ENCODE measurements at regions not wholly inside any gene's neighbourhood (a gene's known extent, or its start where the extent isn't known, plus 50 kb on each side); places are given as distances from the start of the nearest gene placed in this dataset.

GRCh38 chr4:31984872-31985271 is 1264.7 kb downstream of the PCDH7 start:
- ATAC-seq (no peak), DNase-seq (no peak)
- no peak for TF ChIP-seq POLR2A (IDR thresholded peaks at IDR 0.05)
- TF ChIP-seq CTCF (IDR thresholded peaks at IDR 0.05), result no peak
- H3K36me3 ChIP-seq, result no peaks in the 10 kb centered on the region
- 60% methylated on average over 1 of the region's 2 CpGs for WGBS (ENCODE audit: insufficient coverage, low coverage, low lambda C conversion rate, missing lambda C conversion rate)
- no peaks in the 10 kb centered on the region for H3K27me3 ChIP-seq
- no peak overlapping the region for H3K27ac ChIP-seq
- no peak overlapping the region for H3K4me3 ChIP-seq
- intact Hi-C loops (cut with DNase I), result no loop called here
- H3K4me1 ChIP-seq, result no peaks in the 10 kb centered on the region
- no peaks in the 10 kb centered on the region for H3K9me3 ChIP-seq

GRCh38 chr4:31995943-31996901 is 1276.1 kb downstream of the PCDH7 start:
- no peaks in the 10 kb centered on the region for H3K4me1 ChIP-seq
- no peaks in the 10 kb centered on the region for H3K36me3 ChIP-seq
- intact Hi-C loops (cut with DNase I), result no loop called here
- TF ChIP-seq POLR2A (IDR thresholded peaks at IDR 0.05) (no peak), CTCF (IDR thresholded peaks at IDR 0.05) (no peak)
- DNase-seq (peak in 1 of 3 donors; percentile 10), ATAC-seq (peak in 1 of 4 donors; percentile 61)
- H3K4me3 ChIP-seq, result no peak overlapping the region
- no peaks in the 10 kb centered on the region for H3K9me3 ChIP-seq
- no peaks in the 10 kb centered on the region for H3K27me3 ChIP-seq
- 75% methylated on average over 14 of the region's 55 CpGs for WGBS (ENCODE audit: insufficient coverage, low coverage, low lambda C conversion rate, missing lambda C conversion rate)
- no peak overlapping the region for H3K27ac ChIP-seq

- intact Hi-C loops (cut with DNase I), result no loop called here
- no peak overlapping the region for H3K4me3 ChIP-seq
- no peaks in the 10 kb centered on the region for H3K27me3 ChIP-seq
- no peak for TF ChIP-seq CTCF (IDR thresholded peaks at IDR 0.05)
- DNase-seq (no peak), ATAC-seq (no peak)
- 60% methylated on average over 2 of the region's 2 CpGs for WGBS (ENCODE audit: insufficient coverage, low coverage, low lambda C conversion rate, missing lambda C conversion rate)
- no peaks in the 10 kb centered on the region for H3K36me3 ChIP-seq
- no peaks in the 10 kb centered on the region for H3K4me1 ChIP-seq
- H3K9me3 ChIP-seq, result no peaks in the 10 kb centered on the region
- no peak overlapping the region for H3K27ac ChIP-seq
Measured at GRCh38 chr4:31998807-31999206, 1278.6 kb downstream of the PCDH7 start.

GRCh38 chr4:31999848-32000247 is 1279.7 kb downstream of the PCDH7 start:
- Histone ChIP-seq H3K4me3 (no peak overlapping the region), H3K27me3 (no peaks in the 10 kb centered on the region), H3K27ac (no peak overlapping the region), H3K36me3 (no peaks in the 10 kb centered on the region), H3K4me1 (no peaks in the 10 kb centered on the region), H3K9me3 (no peaks in the 10 kb centered on the region)
- DNase-seq, result no peak
- 53% methylated on average over 1 of the region's 1 CpG for WGBS (ENCODE audit: insufficient coverage, low coverage, low lambda C conversion rate, missing lambda C conversion rate)
- TF ChIP-seq POLR2A (IDR thresholded peaks at IDR 0.05) (no peak), CTCF (IDR thresholded peaks at IDR 0.05) (no peak)
- no peak for ATAC-seq
- intact Hi-C loops (cut with DNase I), result no loop called here

Measured in right lobe of liver (tissue), 6 donors.